GM12891 (cell line): ENCODE measurements at regions not wholly inside any gene's neighbourhood (a gene's known extent, or its start where the extent isn't known, plus 50 kb on each side); places are given as distances from the start of the nearest gene placed in this dataset.

Experiments used
- POLR2A ChIP-seq: IDR thresholded peaks from 2 replicates; pipeline ENCODE4 v1.6.1; 2011; ENCODE audit warnings: low read depth, low read length, control low read depth
- POLR2AphosphoS5 ChIP-seq: IDR thresholded peaks from 2 replicates; pipeline ENCODE4 v1.6.1; 2011; ENCODE audit warnings: low read depth, low read length, control low read depth
- SPI1 ChIP-seq: IDR thresholded peaks from 2 replicates; pipeline ENCODE4 v1.6.1; 2011; ENCODE audit warnings: low read depth, low read length, control low read depth
- TAF1 ChIP-seq: IDR thresholded peaks from 2 replicates; pipeline ENCODE4 v1.6.1; 2011; ENCODE audit warnings: low read depth, low read length, control low read depth

DNA sequence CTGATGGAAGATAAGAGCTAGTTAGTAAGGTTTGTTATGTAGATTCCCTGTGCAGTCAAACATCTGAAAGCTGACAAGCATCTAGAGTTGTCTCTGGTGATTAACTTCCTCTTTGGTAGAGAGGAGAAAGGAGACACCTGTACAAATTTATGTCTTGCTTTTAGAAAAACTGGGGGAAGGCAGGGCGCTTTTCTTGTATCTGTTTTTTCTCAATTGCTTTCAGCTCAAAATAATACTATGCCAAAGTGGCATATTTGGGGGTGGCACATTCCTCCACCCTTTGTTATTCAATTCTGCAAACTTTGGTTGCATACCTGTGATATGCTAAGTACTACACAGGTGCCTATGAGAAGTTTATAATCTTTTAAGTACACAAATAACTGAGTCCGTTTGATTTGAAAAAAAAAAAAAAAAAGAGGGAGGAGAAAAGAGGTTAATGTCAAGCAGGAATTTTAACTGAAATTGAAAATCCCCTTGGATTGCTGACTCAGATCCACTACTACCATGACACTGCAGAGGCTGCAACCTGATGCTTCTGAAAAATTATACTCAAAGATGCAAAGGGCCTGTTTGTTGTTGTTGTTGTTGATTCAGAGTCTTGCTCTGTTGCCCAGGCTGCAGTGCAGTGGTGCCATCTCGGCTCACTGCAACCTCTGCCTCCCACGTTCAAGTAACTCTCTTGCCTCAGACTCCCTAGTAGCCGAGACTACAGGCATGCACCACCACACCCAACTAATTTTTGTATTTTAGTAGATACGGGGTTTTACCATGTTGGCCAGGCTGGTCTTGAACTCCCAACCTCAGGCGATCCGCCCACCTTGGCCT, 164.8 kb upstream of the NBEA start:
- TF ChIP-seq POLR2A, result no peak
- TF ChIP-seq POLR2AphosphoS5, result no peak
- TF ChIP-seq TAF1, result no peak
- no peak for TF ChIP-seq SPI1
